PFSK-1 (cell line): ENCODE measurements at regions not wholly inside any gene's neighbourhood (a gene's known extent, or its start where the extent isn't known, plus 50 kb on each side); places are given as distances from the start of the nearest gene placed in this dataset.

Source experiments
- FOXP2 ChIP-seq: optimal IDR thresholded peaks from 2 replicates; pipeline ENCODE3; 2011; ENCODE audit warnings: borderline replicate concordance, control low read depth, inconsistent platforms; ENCODE audit not compliant: insufficient read depth; ENCODE audit errors: extremely low read length, extremely low read depth
- POLR2AphosphoS5 ChIP-seq: IDR thresholded peaks from 2 replicates; pipeline ENCODE4 v1.6.1; 2012; ENCODE audit warnings: low read depth, mild to moderate bottlenecking, control low read depth, low read length, moderate library complexity
- REST ChIP-seq, 2 experiments: IDR thresholded peaks; 2 replicates each; pipeline versions ENCODE4 v1.6.1 to v1.8.0; 2011 to 2012; ENCODE audit warnings: low read depth in 2 of 2, low read length in 2 of 2, control low read depth in 1 of 2, inconsistent platforms in 1 of 2, mild to moderate bottlenecking in 1 of 2, moderate library complexity in 1 of 2; ENCODE audit not compliant: insufficient read depth in 1 of 2
- SIN3A ChIP-seq: IDR thresholded peaks from 2 replicates; pipeline ENCODE4 v1.6.1; 2012; ENCODE audit warnings: mild to moderate bottlenecking, low read length, moderate library complexity, borderline replicate concordance; ENCODE audit not compliant: insufficient read depth
- TAF1 ChIP-seq: IDR thresholded peaks from 2 replicates; pipeline ENCODE4 v1.6.1; 2012; ENCODE audit warnings: low read length, control low read depth, borderline replicate concordance; ENCODE audit not compliant: insufficient read depth

- TF ChIP-seq REST (IDR thresholded peaks at IDR 0.05; ENCODE audit: insufficient read depth in 1 of 2, low read depth in 2 of 2, low read length in 2 of 2), result no peak
- TF ChIP-seq POLR2AphosphoS5, result no peak
- TF ChIP-seq FOXP2, result no peak
- TF ChIP-seq TAF1, result no peak
- TF ChIP-seq SIN3A, result no peak
Observed at GRCh38 chr3:80391573-80391972, 623.8 kb upstream of the ROBO1 start.

GRCh38 chr3:80384811-80385210, 617.0 kb upstream of the ROBO1 start:
- no peak for TF ChIP-seq TAF1
- TF ChIP-seq REST (IDR thresholded peaks at IDR 0.05; ENCODE audit: insufficient read depth in 1 of 2, low read depth in 2 of 2, low read length in 2 of 2), result no peak
- TF ChIP-seq SIN3A, result no peak
- TF ChIP-seq FOXP2, result no peak
- no peak for TF ChIP-seq POLR2AphosphoS5

GRCh38 chr3:80374423-80374822, 606.6 kb upstream of the ROBO1 start:
- TF ChIP-seq REST (IDR thresholded peaks at IDR 0.05; ENCODE audit: insufficient read depth in 1 of 2, low read depth in 2 of 2, low read length in 2 of 2) (no peak), TAF1 (no peak), POLR2AphosphoS5 (no peak), FOXP2 (no peak), SIN3A (no peak)

- TF ChIP-seq TAF1 (no peak), POLR2AphosphoS5 (no peak), SIN3A (no peak), FOXP2 (no peak), REST (IDR thresholded peaks at IDR 0.05; ENCODE audit: insufficient read depth in 1 of 2, low read depth in 2 of 2, low read length in 2 of 2) (no peak)
Observed at GRCh38 chr3:80368616-80369015, 600.8 kb upstream of the ROBO1 start.

- no peak for TF ChIP-seq REST (IDR thresholded peaks at IDR 0.05; ENCODE audit: insufficient read depth in 1 of 2, low read depth in 2 of 2, low read length in 2 of 2)
- TF ChIP-seq FOXP2, result no peak
- no peak for TF ChIP-seq TAF1
- TF ChIP-seq SIN3A, result no peak
- no peak for TF ChIP-seq POLR2AphosphoS5
Observed at GRCh38 chr3:80366808-80367548, 599.2 kb upstream of the ROBO1 start.
